HepG2 (cell line): ENCODE measurements at regions not wholly inside any gene's neighbourhood (a gene's known extent, or its start where the extent isn't known, plus 50 kb on each side); places are given as distances from the start of the nearest gene placed in this dataset.

Source experiments
- CBX2 ChIP-seq, 2 experiments: fragments of 200-600 bp in 1 of 2; sonication (generic); formaldehyde crosslinking in 1 of 2; IDR thresholded peaks; 2 replicates each; pipeline versions ENCODE4 v1.7.0 to v1.8.1; 2018 to 2022; ENCODE audit warnings: low read depth in 2 of 2, low read length in 1 of 2, mild to moderate bottlenecking in 1 of 2, missing genetic modification reagents in 1 of 2
- DPF2 ChIP-seq: sonication (generic); formaldehyde crosslinking; IDR thresholded peaks from 2 replicates; pipeline ENCODE4 v1.4.0; 2020; ENCODE audit warnings: mild to moderate bottlenecking, low read depth, missing genetic modification reagents, borderline replicate concordance
- EP300 ChIP-seq, 3 experiments: sonication (generic) in 1 of 3; formaldehyde crosslinking in 1 of 3; IDR thresholded peaks; 2 replicates each; pipeline versions ENCODE4 v1.5.1 to v1.6.1; 2011 to 2020; ENCODE audit warnings: low read depth in 2 of 3, low read length in 2 of 3, borderline replicate concordance in 1 of 3, improper control_type of control experiment in 1 of 3, mild to moderate bottlenecking in 1 of 3, missing genetic modification reagents in 1 of 3, moderate library complexity in 1 of 3
- FOSL1 ChIP-seq: sonication (generic); formaldehyde crosslinking; IDR thresholded peaks from 2 replicates; pipeline ENCODE4 v1.9.0; 2021; ENCODE audit warnings: missing genetic modification reagents, borderline replicate concordance
- FOSL2 ChIP-seq: sonication (generic); formaldehyde crosslinking; IDR thresholded peaks from 2 replicates; pipeline ENCODE4 v1.4.0; 2020; ENCODE audit warnings: missing genetic modification reagents
- MYNN ChIP-seq: sonication (generic); formaldehyde crosslinking; IDR thresholded peaks from 2 replicates; pipeline ENCODE4 v1.4.0; 2020; ENCODE audit warnings: mild to moderate bottlenecking, low read depth, missing genetic modification reagents
- ZKSCAN8 ChIP-seq: IDR thresholded peaks from 2 replicates; pipeline ENCODE4 v1.6.1; 2016; ENCODE audit warnings: borderline replicate concordance, missing genetic modification reagents, missing compliant biosample characterization

GRCh38 chr5:3030511-3031165 is 279.2 kb upstream of the IRX2 start:
- TF ChIP-seq CBX2 (IDR thresholded peaks at IDR 0.05; ENCODE audit: low read depth, low read length) (no peak), CBX2 (CRISPR knock-in tag; IDR thresholded peaks at IDR 0.05; ENCODE audit: low read depth) (no peak), MYNN (no peak), FOSL1 (no peak), FOSL2 (no peak), DPF2 (no peak), ZKSCAN8 (CRISPR knock-in tag) (no peak), EP300 (IDR thresholded peaks at IDR 0.05; ENCODE audit: low read depth in 2 of 2, low read length in 2 of 2) (no peak), EP300 (CRISPR knock-in tag; IDR thresholded peaks at IDR 0.05; ENCODE audit: borderline replicate concordance) (no peak)
